K562 (cell line): ENCODE measurements at regions not wholly inside any gene's neighbourhood (a gene's known extent, or its start where the extent isn't known, plus 50 kb on each side); places are given as distances from the start of the nearest gene placed in this dataset.
A peak's percentile ranks its signal among the peaks of the same experiment; 100 is the strongest.

ENCODE experiments used
- CTCF ChIP-seq, 3 experiments: IDR thresholded peaks in 2 of 3; conservative IDR thresholded peaks in 1 of 3; 2 replicates each; pipeline ENCODE4 v1.5.1; 2011 to 2012; ENCODE audit warnings: low read length in 3 of 3, mild to moderate bottlenecking in 3 of 3, control low read depth in 2 of 3, improper control_type of control experiment in 1 of 3, inconsistent platforms in 1 of 3, low read depth in 1 of 3, mixed read lengths in 1 of 3, moderate library complexity in 1 of 3; ENCODE audit not compliant: insufficient read depth in 2 of 3
- DPF2 ChIP-seq: fragments of 450-650 bp; IDR thresholded peaks from 2 replicates; pipeline ENCODE4 v1.6.1; 2016
- ELF2 ChIP-seq: fragments of 250-450 bp; sonication (Bioruptor Pico); IDR thresholded peaks from 2 replicates; pipeline ENCODE4 v1.5.0; 2021; ENCODE audit warnings: mild to moderate bottlenecking
- ERF ChIP-seq: fragments of 450-650 bp; formaldehyde crosslinking; IDR thresholded peaks from 2 replicates; pipeline ENCODE4 v1.4.0; 2020; ENCODE audit warnings: mild to moderate bottlenecking, mixed read lengths
- FUS ChIP-seq: fragments of 200-400 bp; formaldehyde crosslinking; optimal IDR thresholded peaks from 2 replicates; pipeline ENCODE3; 2017; ENCODE audit warnings: low read depth, low read length
- HES1 ChIP-seq: fragments of 450-650 bp; IDR thresholded peaks from 2 replicates; pipeline ENCODE4 v1.6.1; 2016; ENCODE audit warnings: low read depth, mild to moderate bottlenecking, moderate library complexity
- HSF4 ChIP-seq: fragments of 250-450 bp; sonication (Bioruptor Pico); IDR thresholded peaks from 2 replicates; pipeline ENCODE4 v2.1.2; 2022; ENCODE audit warnings: mild to moderate bottlenecking, moderate library complexity, borderline replicate concordance
- LCOR ChIP-seq: sonication (generic); formaldehyde crosslinking; IDR thresholded peaks from 2 replicates; pipeline ENCODE4 v1.8.0; 2022; ENCODE audit warnings: mild to moderate bottlenecking, missing genetic modification reagents
- MTA2 ChIP-seq: fragments of 450-650 bp; IDR thresholded peaks from 2 replicates; pipeline ENCODE4 v1.6.1; 2016; ENCODE audit warnings: low read depth
- NFE2 ChIP-seq: IDR thresholded peaks from 2 replicates; pipeline ENCODE4 v1.6.1; 2014; ENCODE audit warnings: antibody characterized with exemption, low read depth
- NFIC ChIP-seq: fragments of 450-650 bp; IDR thresholded peaks from 2 replicates; pipeline ENCODE4 v1.6.1; 2017; ENCODE audit warnings: mild to moderate bottlenecking, inconsistent platforms
- NFYB ChIP-seq: IDR thresholded peaks from 2 replicates; pipeline ENCODE4 v1.6.1; 2011; ENCODE audit warnings: mild to moderate bottlenecking, moderate library complexity; ENCODE audit not compliant: insufficient read length; ENCODE audit errors: extremely low read depth
- RUNX1 ChIP-seq: sonication (generic); IDR thresholded peaks from 2 replicates; pipeline ENCODE4 v1.6.1; 2016; ENCODE audit warnings: antibody characterized with exemption, low read depth
- SIN3B ChIP-seq: fragments of 450-650 bp; IDR thresholded peaks from 2 replicates; pipeline ENCODE4 v1.6.1; 2017; ENCODE audit warnings: low read depth, mild to moderate bottlenecking, moderate library complexity
- SMARCC2 ChIP-seq: fragments of 450-650 bp; IDR thresholded peaks from 2 replicates; pipeline ENCODE4 v1.6.1; 2017; ENCODE audit warnings: antibody characterized with exemption, moderate library complexity, mild to moderate bottlenecking, low read depth
- STAT5A ChIP-seq: IDR thresholded peaks from 2 replicates; pipeline ENCODE4 v1.6.1; 2012; ENCODE audit warnings: low read length, inconsistent platforms, borderline replicate concordance
- TF ChIP-seq, protein P1 (sequence below): fragments of 450-650 bp; IDR thresholded peaks from 2 replicates; pipeline ENCODE4 v1.6.1; 2017; ENCODE audit warnings: antibody characterized with exemption, mild to moderate bottlenecking
- TF ChIP-seq, protein P2 (sequence below), 2 experiments: fragments of 450-650 bp in 1 of 2; sonication (generic) in 1 of 2; formaldehyde crosslinking; conservative IDR thresholded peaks; 2 replicates each; pipeline versions ENCODE4 v1.4.0 to v1.8.1; 2020 to 2022; ENCODE audit warnings: mild to moderate bottlenecking in 1 of 2, missing genetic modification reagents in 1 of 2
- TF ChIP-seq, protein P3 (sequence below): sonication (generic); formaldehyde crosslinking; IDR thresholded peaks from 2 replicates; pipeline ENCODE4 v1.8.1; 2023; ENCODE audit warnings: mild to moderate bottlenecking, missing genetic modification reagents

DNA sequence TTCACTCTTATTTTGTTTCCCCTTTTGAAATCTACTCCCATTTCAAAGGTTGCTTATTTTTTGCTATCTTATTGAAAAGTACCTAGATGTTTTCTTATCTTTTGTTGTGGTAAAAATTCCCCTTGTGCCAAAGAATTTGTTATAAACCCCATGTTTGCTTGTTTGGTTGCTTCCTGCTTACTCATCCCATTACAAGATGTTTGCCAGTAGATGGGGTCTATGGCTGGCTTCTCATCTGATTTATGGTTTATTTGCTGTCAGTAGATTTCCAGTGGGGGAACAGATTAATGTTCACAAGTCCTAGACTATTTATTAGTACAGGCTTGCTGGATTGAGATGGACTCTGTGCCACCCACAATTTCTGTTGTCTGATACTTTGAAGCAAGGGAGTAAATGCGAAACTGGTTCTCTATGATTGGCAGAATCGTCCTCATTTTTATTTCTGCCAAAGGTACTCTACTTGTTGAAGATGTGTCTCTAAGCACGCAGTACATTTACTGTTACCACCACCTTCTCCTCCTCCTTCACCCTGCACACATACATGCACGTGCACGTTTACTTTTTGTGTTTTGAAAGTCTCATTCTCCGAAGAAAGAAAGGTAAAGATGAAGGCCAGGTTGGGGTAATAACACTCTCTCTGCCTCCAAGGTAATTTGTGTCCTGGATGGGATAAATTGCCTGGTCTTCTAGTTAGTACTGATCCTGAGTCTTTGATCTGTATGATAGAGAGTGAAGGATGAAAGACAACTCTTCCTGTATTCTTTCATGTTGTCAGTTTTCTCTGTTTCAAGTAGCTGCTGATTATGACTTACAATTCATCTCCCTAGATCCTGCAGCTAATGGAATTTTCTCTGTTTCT lies 117.2 kb upstream of the ATP2B1 start (continued):
- TF ChIP-seq CTCF (IDR thresholded peaks at IDR 0.05 in 2 of 3, conservative IDR thresholded peaks at IDR 0.05 in 1 of 3; ENCODE audit: insufficient read depth in 2 of 3, low read depth in 1 of 3, low read length in 3 of 3) (no peak), RUNX1 (no peak), HSF4 (CRISPR knock-in tag) (no peak), LCOR (no peak), ELF2 (CRISPR knock-in tag) (no peak), FUS (no peak), SIN3B (no peak), MTA2 (no peak; the same call in 1 of the 2 replicates), SMARCC2 (0 out of 2 replicates have a peak, but pooled peaks have one; percentile 49), STAT5A (0 out of 2 replicates have a peak, but pooled peaks have one; percentile 19), HES1 (no peak), ERF (CRISPR knock-in tag) (no peak), DPF2 (peak; percentile 71), NFYB (no peak), NFE2 (peak; percentile 82), NFIC (peak; percentile 32)
- TF ChIP-seq, protein P1, sequence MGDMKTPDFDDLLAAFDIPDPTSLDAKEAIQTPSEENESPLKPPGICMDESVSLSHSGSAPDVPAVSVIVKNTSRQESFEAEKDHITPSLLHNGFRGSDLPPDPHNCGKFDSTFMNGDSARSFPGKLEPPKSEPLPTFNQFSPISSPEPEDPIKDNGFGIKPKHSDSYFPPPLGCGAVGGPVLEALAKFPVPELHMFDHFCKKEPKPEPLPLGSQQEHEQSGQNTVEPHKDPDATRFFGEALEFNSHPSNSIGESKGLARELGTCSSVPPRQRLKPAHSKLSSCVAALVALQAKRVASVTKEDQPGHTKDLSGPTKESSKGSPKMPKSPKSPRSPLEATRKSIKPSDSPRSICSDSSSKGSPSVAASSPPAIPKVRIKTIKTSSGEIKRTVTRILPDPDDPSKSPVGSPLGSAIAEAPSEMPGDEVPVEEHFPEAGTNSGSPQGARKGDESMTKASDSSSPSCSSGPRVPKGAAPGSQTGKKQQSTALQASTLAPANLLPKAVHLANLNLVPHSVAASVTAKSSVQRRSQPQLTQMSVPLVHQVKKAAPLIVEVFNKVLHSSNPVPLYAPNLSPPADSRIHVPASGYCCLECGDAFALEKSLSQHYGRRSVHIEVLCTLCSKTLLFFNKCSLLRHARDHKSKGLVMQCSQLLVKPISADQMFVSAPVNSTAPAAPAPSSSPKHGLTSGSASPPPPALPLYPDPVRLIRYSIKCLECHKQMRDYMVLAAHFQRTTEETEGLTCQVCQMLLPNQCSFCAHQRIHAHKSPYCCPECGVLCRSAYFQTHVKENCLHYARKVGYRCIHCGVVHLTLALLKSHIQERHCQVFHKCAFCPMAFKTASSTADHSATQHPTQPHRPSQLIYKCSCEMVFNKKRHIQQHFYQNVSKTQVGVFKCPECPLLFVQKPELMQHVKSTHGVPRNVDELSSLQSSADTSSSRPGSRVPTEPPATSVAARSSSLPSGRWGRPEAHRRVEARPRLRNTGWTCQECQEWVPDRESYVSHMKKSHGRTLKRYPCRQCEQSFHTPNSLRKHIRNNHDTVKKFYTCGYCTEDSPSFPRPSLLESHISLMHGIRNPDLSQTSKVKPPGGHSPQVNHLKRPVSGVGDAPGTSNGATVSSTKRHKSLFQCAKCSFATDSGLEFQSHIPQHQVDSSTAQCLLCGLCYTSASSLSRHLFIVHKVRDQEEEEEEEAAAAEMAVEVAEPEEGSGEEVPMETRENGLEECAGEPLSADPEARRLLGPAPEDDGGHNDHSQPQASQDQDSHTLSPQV: no peak
- TF ChIP-seq, protein P2, sequence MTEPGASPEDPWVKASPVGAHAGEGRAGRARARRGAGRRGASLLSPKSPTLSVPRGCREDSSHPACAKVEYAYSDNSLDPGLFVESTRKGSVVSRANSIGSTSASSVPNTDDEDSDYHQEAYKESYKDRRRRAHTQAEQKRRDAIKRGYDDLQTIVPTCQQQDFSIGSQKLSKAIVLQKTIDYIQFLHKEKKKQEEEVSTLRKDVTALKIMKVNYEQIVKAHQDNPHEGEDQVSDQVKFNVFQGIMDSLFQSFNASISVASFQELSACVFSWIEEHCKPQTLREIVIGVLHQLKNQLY (CRISPR knock-in tag; conservative IDR thresholded peaks at IDR 0.05): no peak
- TF ChIP-seq, protein P3, sequence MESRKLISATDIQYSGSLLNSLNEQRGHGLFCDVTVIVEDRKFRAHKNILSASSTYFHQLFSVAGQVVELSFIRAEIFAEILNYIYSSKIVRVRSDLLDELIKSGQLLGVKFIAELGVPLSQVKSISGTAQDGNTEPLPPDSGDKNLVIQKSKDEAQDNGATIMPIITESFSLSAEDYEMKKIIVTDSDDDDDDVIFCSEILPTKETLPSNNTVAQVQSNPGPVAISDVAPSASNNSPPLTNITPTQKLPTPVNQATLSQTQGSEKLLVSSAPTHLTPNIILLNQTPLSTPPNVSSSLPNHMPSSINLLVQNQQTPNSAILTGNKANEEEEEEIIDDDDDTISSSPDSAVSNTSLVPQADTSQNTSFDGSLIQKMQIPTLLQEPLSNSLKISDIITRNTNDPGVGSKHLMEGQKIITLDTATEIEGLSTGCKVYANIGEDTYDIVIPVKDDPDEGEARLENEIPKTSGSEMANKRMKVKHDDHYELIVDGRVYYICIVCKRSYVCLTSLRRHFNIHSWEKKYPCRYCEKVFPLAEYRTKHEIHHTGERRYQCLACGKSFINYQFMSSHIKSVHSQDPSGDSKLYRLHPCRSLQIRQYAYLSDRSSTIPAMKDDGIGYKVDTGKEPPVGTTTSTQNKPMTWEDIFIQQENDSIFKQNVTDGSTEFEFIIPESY: no peak
